Tibial artery (tissue), 4 donors: ENCODE measurements at regions not wholly inside any gene's neighbourhood (a gene's known extent, or its start where the extent isn't known, plus 50 kb on each side); places are given as distances from the start of the nearest gene placed in this dataset.

Source experiments
- DNase-seq, 2 donors: peaks; one replicate each; pipeline ENCODE4 v3.0.0-alpha.2; 2019
- H3K27ac ChIP-seq, 2 donors: fragments of 200-600 bp; sonication (generic) in 1 of 2; 1 replicate in 1 of 2; 2 replicates in 1 of 2; pipeline ENCODE4 v1.5.1; 2018 to 2019; ENCODE audit warnings: mild to moderate bottlenecking in 1 of 2
- H3K27me3 ChIP-seq, 2 donors: fragments of 200-600 bp; sonication (generic) in 1 of 2; one replicate each; pipeline versions ENCODE4 v1.5.1 to v1.6.0; 2016 to 2019
- H3K36me3 ChIP-seq, 3 donors: fragments of 200-600 bp; sonication (generic) in 2 of 3; one replicate each; pipeline ENCODE4 v1.5.1; 2016 to 2019; ENCODE audit warnings: mild to moderate bottlenecking in 2 of 3
- H3K4me1 ChIP-seq, 4 donors: fragments of 200-600 bp; sonication (generic) in 2 of 4; 1 replicate in 3 of 4; 2 replicates in 1 of 4; pipeline ENCODE4 v1.5.1; 2016 to 2019
- H3K4me3 ChIP-seq, 2 donors: fragments of 200-600 bp; sonication (generic) in 1 of 2; 1 replicate in 1 of 2; 2 replicates in 1 of 2; pipeline ENCODE4 v1.5.1; 2018 to 2019; ENCODE audit warnings: mild to moderate bottlenecking in 2 of 2
- H3K9me3 ChIP-seq, 3 donors: fragments of 200-600 bp; sonication (generic) in 1 of 3; one replicate each; pipeline ENCODE4 v1.5.1; 2016 to 2019
- intact Hi-C: fragments of 100-400 bp; cut with DNase I; formaldehyde crosslinking; loops from one replicate; pipeline ENCODE4 v1.15.0; 2023; ENCODE audit warnings: low total_unique reads
- TF ChIP-seq, protein P1 (sequence below), 2 experiments: fragments of 200-600 bp in 1 of 2; fragments of 450-650 bp in 1 of 2; IDR thresholded peaks; one replicate each; pipeline ENCODE4 v1.5.1; 2017 to 2019; ENCODE audit warnings: antibody characterized with exemption in 2 of 2, mild to moderate bottlenecking in 1 of 2, moderate library complexity in 1 of 2

DNA sequence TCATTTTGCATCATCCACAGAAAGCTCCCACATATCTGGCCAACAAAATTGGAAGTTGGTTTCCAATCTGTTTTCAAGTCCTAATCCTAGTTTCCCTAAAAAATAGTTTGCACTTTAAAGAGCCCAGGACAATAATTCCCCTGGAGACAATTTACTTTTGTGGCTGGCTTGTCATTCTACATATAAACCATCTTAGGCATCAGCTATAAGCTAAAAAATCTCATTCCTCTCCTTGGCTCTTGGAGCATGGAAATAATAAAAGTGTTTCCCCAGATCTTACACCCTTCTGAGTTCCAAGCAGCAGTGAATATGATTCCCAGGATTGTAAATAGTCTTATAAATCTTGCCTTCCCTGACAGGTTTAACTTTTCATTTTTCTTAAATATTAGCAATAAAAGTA, 89.1 kb upstream of the NUDT4 start:
- H3K4me1 ChIP-seq = no peaks in the 10 kb centered on the region
- intact Hi-C loops = no loop called here
- TF ChIP-seq, protein P1, sequence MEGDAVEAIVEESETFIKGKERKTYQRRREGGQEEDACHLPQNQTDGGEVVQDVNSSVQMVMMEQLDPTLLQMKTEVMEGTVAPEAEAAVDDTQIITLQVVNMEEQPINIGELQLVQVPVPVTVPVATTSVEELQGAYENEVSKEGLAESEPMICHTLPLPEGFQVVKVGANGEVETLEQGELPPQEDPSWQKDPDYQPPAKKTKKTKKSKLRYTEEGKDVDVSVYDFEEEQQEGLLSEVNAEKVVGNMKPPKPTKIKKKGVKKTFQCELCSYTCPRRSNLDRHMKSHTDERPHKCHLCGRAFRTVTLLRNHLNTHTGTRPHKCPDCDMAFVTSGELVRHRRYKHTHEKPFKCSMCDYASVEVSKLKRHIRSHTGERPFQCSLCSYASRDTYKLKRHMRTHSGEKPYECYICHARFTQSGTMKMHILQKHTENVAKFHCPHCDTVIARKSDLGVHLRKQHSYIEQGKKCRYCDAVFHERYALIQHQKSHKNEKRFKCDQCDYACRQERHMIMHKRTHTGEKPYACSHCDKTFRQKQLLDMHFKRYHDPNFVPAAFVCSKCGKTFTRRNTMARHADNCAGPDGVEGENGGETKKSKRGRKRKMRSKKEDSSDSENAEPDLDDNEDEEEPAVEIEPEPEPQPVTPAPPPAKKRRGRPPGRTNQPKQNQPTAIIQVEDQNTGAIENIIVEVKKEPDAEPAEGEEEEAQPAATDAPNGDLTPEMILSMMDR (IDR thresholded peaks at IDR 0.05) = no peak
- no peaks in the 10 kb centered on the region for H3K27me3 ChIP-seq
- H3K27ac ChIP-seq = no peak overlapping the region
- H3K4me3 ChIP-seq = no peak overlapping the region
- no peaks in the 10 kb centered on the region for H3K9me3 ChIP-seq
- no peak for DNase-seq
- no peaks in the 10 kb centered on the region for H3K36me3 ChIP-seq

DNA sequence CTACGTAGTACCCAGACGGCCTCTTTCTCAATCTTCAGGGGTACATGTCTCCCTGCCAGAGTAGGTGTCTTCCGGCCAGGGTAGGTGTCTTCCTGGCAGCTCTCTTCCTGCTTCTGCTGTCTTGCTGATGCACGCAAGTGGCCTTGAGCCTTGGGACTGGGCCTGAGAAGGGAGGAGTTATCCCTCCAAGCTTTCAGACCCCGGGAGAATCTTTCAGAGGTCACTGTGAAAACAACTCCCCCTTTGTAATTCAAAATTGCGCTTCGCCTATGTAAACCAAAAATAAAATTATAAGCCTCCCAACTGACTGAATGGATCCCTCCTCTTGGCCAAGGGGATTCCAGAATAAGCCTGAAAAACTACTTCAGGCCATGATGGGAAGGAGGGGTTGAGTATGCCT, 87.3 kb upstream of the NUDT4 start:
- Histone ChIP-seq H3K27me3 (no peaks in the 10 kb centered on the region), H3K27ac (no peak overlapping the region), H3K9me3 (no peaks in the 10 kb centered on the region), H3K36me3 (no peaks in the 10 kb centered on the region), H3K4me3 (no peak overlapping the region), H3K4me1 (no peaks in the 10 kb centered on the region)
- no peak for DNase-seq
- intact Hi-C loops = no loop called here
- TF ChIP-seq, protein P1 (IDR thresholded peaks at IDR 0.05) = no peak

DNA sequence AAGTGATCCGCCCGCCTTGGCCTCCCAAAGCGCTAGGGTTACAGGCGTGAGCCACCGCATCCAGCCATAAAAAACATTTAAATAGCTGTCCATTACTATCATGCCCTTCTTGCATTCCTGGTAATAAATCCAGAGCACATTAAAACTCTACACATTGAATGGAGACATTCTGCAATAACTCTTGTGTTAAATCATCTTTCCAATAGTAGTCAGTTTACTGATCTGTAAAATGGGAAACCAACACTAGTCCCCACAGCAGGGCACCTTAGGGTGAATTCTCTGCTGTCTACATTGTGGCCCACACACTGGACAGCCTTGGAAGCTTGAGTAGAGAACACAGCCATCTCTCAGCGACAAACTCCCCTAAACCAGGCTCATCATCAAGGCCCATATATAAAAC, 85.5 kb upstream of the NUDT4 start:
- Histone ChIP-seq H3K27me3 (no peaks in the 10 kb centered on the region), H3K4me1 (peaks cover 0 to 7% (median 0%) of the 10 kb centered on the region in 4 donors), H3K36me3 (no peaks in the 10 kb centered on the region), H3K9me3 (no peaks in the 10 kb centered on the region), H3K4me3 (no peak overlapping the region), H3K27ac (no peak overlapping the region)
- intact Hi-C loops = no loop called here
- DNase-seq = no peak
- TF ChIP-seq, protein P1 (IDR thresholded peaks at IDR 0.05) = no peak

DNA sequence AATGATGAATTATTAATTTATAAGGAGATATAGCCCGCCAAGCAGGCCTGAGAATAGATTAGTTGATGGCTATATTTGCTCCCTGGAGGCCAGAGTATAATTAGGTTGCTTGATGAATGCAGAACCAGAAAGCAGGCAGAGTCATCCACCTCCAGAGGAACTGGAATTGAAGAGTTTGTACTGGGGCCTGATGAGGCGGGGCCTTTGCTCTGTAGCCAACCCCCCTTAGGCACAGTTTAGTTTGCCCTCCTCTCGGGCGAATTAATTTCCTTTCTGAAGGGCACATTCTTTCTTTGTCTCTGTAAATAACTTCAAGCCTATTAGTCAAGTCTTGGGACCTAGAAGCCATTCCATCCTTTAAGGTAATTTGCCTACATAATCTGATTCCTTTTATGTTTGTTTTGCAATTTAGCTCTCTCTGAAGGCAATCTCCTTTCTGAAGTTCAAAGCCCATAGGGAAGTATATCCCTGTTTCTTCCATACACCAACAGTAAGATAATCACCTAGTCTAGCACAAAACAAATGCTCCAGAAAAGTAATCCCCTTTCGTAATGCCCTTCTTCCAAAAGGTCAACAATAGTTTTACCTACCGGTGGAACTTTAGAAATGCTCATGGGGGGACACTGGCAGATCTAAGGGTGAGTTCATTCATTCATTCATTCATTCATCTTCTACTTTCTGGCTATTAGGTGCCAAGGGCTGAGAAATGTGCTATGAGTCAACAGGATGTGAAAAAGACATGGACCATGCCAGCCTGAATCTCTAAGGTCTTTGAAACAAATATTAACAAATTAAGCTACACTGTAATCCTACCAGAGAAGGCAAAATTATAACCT, 84.8 kb upstream of the NUDT4 start:
- no peaks in the 10 kb centered on the region for H3K27me3 ChIP-seq
- intact Hi-C loops = no loop called here
- no peaks in the 10 kb centered on the region for H3K36me3 ChIP-seq
- TF ChIP-seq, protein P1 (IDR thresholded peaks at IDR 0.05) = no peak
- H3K4me3 ChIP-seq = no peak overlapping the region
- DNase-seq = no peak
- H3K9me3 ChIP-seq = no peaks in the 10 kb centered on the region
- H3K27ac ChIP-seq = no peak overlapping the region
- peaks cover 0 to 12% (median 0%) of the 10 kb centered on the region in 4 donors for H3K4me1 ChIP-seq

DNA sequence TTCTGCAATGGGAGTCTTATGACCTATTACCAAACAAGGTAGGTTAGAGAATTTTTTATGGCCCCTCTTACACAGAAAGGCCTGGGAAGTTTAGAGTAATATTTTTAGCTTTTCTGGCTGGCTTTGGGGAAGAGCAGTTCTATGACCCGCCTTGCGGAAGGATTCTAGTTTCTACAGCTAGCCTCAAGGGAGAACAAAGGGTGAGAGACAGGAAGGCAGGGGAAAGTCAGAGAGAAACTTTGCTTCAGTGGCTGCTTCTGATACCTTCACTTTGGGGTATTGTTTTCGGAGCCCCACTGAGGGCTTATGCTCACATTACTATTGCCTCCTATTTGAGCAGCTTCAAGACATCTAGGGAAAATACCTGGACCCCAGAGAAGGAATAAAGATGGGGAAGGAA, 80.7 kb upstream of the NUDT4 start:
- no peaks in the 10 kb centered on the region for H3K36me3 ChIP-seq
- no peaks in the 10 kb centered on the region for H3K9me3 ChIP-seq
- intact Hi-C loops = loop anchor here (5.0 kb wide), 1 partner anchor 595 kb away; no protein-coding TSS in a partner anchor
- H3K27ac ChIP-seq = no peak overlapping the region
- no peak overlapping the region for H3K4me3 ChIP-seq
- peaks cover 0 to 42% (median 13%) of the 10 kb centered on the region in 4 donors for H3K4me1 ChIP-seq
- TF ChIP-seq, protein P1 (IDR thresholded peaks at IDR 0.05) = no peak
- H3K27me3 ChIP-seq = no peaks in the 10 kb centered on the region
- DNase-seq = no peak
